Pons (tissue), 1 donor: ENCODE measurements at regions not wholly inside any gene's neighbourhood (a gene's known extent, or its start where the extent isn't known, plus 50 kb on each side); places are given as distances from the start of the nearest gene placed in this dataset.

Experiments
- DNase-seq: peaks from one replicate; pipeline ENCODE4 v3.0.0-alpha.2; 2016; ENCODE audit warnings: low spot score

- DNase-seq = no peak
These were observed 139.1 kb upstream of the DTNBP1 start for GRCh38 chr6:15801912-15802311.

GRCh38 chr6:15800841-15801617 is 138.2 kb upstream of the DTNBP1 start:
- no peak for DNase-seq

- no peak for DNase-seq
These were observed 135.9 kb upstream of the DTNBP1 start for GRCh38 chr6:15798533-15799255.

- DNase-seq = no peak
These were observed 134.0 kb upstream of the DTNBP1 start for GRCh38 chr6:15796844-15797243.

- DNase-seq = no peak
These were observed 133.4 kb upstream of the DTNBP1 start for GRCh38 chr6:15796130-15796771.

GRCh38 chr6:15793826-15794225 is 131.0 kb upstream of the DTNBP1 start:
- no peak for DNase-seq

GRCh38 chr6:15793288-15793687 is 130.5 kb upstream of the DTNBP1 start:
- no peak for DNase-seq

GRCh38 chr6:15792842-15793241 is 130.0 kb upstream of the DTNBP1 start:
- no peak for DNase-seq

- no peak for DNase-seq
These were observed 128.8 kb upstream of the DTNBP1 start for GRCh38 chr6:15791448-15792181.

- DNase-seq = no peak
These were observed 127.3 kb upstream of the DTNBP1 start for GRCh38 chr6:15790116-15790515.

- DNase-seq = no peak
These were observed 124.0 kb upstream of the DTNBP1 start for GRCh38 chr6:15786846-15787245.

- DNase-seq = no peak
These were observed 120.7 kb upstream of the DTNBP1 start for GRCh38 chr6:15783484-15783883.

GRCh38 chr6:15781890-15782289 is 119.1 kb upstream of the DTNBP1 start:
- no peak for DNase-seq

GRCh38 chr6:15781333-15781732 is 118.5 kb upstream of the DTNBP1 start:
- no peak for DNase-seq

- no peak for DNase-seq
These were observed 117.6 kb upstream of the DTNBP1 start for GRCh38 chr6:15780437-15780836.

- no peak for DNase-seq
These were observed 116.9 kb upstream of the DTNBP1 start for GRCh38 chr6:15779726-15780125.

GRCh38 chr6:15776458-15776980 is 113.7 kb upstream of the DTNBP1 start:
- no peak for DNase-seq

- no peak for DNase-seq
These were observed 112.9 kb upstream of the DTNBP1 start for GRCh38 chr6:15775741-15776140.

- no peak for DNase-seq
These were observed 112.3 kb upstream of the DTNBP1 start for GRCh38 chr6:15775076-15775634.

GRCh38 chr6:15773806-15774410 is 111.1 kb upstream of the DTNBP1 start:
- no peak for DNase-seq
